GM18499 (cell line): ENCODE measurements at regions not wholly inside any gene's neighbourhood (a gene's known extent, or its start where the extent isn't known, plus 50 kb on each side); places are given as distances from the start of the nearest gene placed in this dataset.
A peak's percentile ranks its signal among the peaks of the same experiment; 100 is the strongest.

ENCODE experiments used
- ATAC-seq: cut with Tn5 transposase; IDR thresholded peaks from one replicate; pipeline ENCODE4 v1.9.1; 2021; ENCODE audit warnings: moderate number of reproducible peaks; ENCODE audit not compliant: insufficient read depth, unreplicated experiment

GRCh38 chr4:95599777-95600400, 51.1 kb upstream of the UNC5C start:
- ATAC-seq = peak; percentile 80
